ENCODE measurements at regions not wholly inside any gene's neighbourhood (a gene's known extent, or its start where the extent isn't known, plus 50 kb on each side); places are given as distances from the start of the nearest gene placed in this dataset.

GRCh38 chr2:239500574-239501550 lies 100.0 kb upstream of the HDAC4 start:
- DNase-seq, result no peak

- DNase-seq, result peak; percentile 7
These were observed 99.1 kb upstream of the HDAC4 start for GRCh38 chr2:239499726-239500573.

GRCh38 chr2:239498981-239499634 lies 98.3 kb upstream of the HDAC4 start:
- DNase-seq, result peak; percentile 31

- no peak for DNase-seq
These were observed 97.8 kb upstream of the HDAC4 start for GRCh38 chr2:239498576-239498975.

- DNase-seq, result no peak
These were observed 95.9 kb upstream of the HDAC4 start for GRCh38 chr2:239496700-239497099.

- DNase-seq, result no peak
These were observed 95.0 kb upstream of the HDAC4 start for GRCh38 chr2:239495791-239496233.

- DNase-seq, result no peak
These were observed 94.4 kb upstream of the HDAC4 start for GRCh38 chr2:239495175-239495574.

GRCh38 chr2:239494578-239494977 lies 93.8 kb upstream of the HDAC4 start:
- DNase-seq, result no peak

GRCh38 chr2:239489481-239489880 lies 88.7 kb upstream of the HDAC4 start:
- no peak for DNase-seq

GRCh38 chr2:239488125-239488524 lies 87.3 kb upstream of the HDAC4 start:
- no peak for DNase-seq

- DNase-seq, result no peak
These were observed 86.5 kb upstream of the HDAC4 start for GRCh38 chr2:239487272-239487671.

- no peak for DNase-seq
These were observed 84.8 kb upstream of the HDAC4 start for GRCh38 chr2:239485622-239486021.

- DNase-seq, result no peak
These were observed 83.9 kb upstream of the HDAC4 start for GRCh38 chr2:239484571-239485355.

- DNase-seq, result no peak
These were observed 82.2 kb upstream of the HDAC4 start for GRCh38 chr2:239482778-239483712.

GRCh38 chr2:239479471-239479870 lies 78.7 kb upstream of the HDAC4 start:
- no peak for DNase-seq

GRCh38 chr2:239477591-239477990 lies 76.8 kb upstream of the HDAC4 start:
- no peak for DNase-seq

- no peak for DNase-seq
These were observed 76.2 kb upstream of the HDAC4 start for GRCh38 chr2:239476757-239477585.

- no peak for DNase-seq
These were observed 75.4 kb upstream of the HDAC4 start for GRCh38 chr2:239476029-239476756.
